NCI-H510A (cell line): ENCODE measurements at regions not wholly inside any gene's neighbourhood (a gene's known extent, or its start where the extent isn't known, plus 50 kb on each side); places are given as distances from the start of the nearest gene placed in this dataset.

ENCODE experiments used
- DNase-seq: peaks from one replicate; lab custom pipeline; 2025; lab: John Stamatoyannopoulos, UW

GRCh38 chr5:133829786-133830185, 138.6 kb downstream of the C5orf15 start:
- no peak for DNase-seq

- DNase-seq: no peak
Observed at GRCh38 chr5:133828722-133829121, 139.7 kb downstream of the C5orf15 start.

GRCh38 chr5:133827830-133828229, 140.6 kb downstream of the C5orf15 start:
- no peak for DNase-seq

- peak; percentile 86 for DNase-seq
Observed at GRCh38 chr5:133827011-133827410, 141.4 kb downstream of the C5orf15 start.

- peak; percentile 66 for DNase-seq
Observed at GRCh38 chr5:133825631-133826289, 142.7 kb downstream of the C5orf15 start.

- no peak for DNase-seq
Observed at GRCh38 chr5:133824661-133825254, 143.7 kb downstream of the C5orf15 start.

GRCh38 chr5:133821889-133822288, 146.5 kb downstream of the C5orf15 start:
- DNase-seq: no peak

GRCh38 chr5:133821311-133821741, 147.1 kb downstream of the C5orf15 start:
- DNase-seq: no peak

- no peak for DNase-seq
Observed at GRCh38 chr5:133820507-133820906, 147.9 kb downstream of the C5orf15 start.

GRCh38 chr5:133819977-133820471, 148.4 kb downstream of the C5orf15 start:
- DNase-seq: no peak

GRCh38 chr5:133818869-133819600, 149.4 kb downstream of the C5orf15 start:
- no peak for DNase-seq

GRCh38 chr5:133818031-133818431, 150.4 kb downstream of the C5orf15 start:
- DNase-seq: no peak

GRCh38 chr5:133817456-133817855, 151.0 kb downstream of the C5orf15 start:
- DNase-seq: no peak

- no peak for DNase-seq
Observed at GRCh38 chr5:133816791-133817190, 151.6 kb downstream of the C5orf15 start.

- DNase-seq: no peak
Observed at GRCh38 chr5:133814152-133814551, 154.3 kb downstream of the C5orf15 start.

- DNase-seq: no peak
Observed at GRCh38 chr5:133811168-133811567, 157.3 kb downstream of the C5orf15 start.

GRCh38 chr5:133809801-133810200, 158.6 kb downstream of the C5orf15 start:
- no peak for DNase-seq

- DNase-seq: no peak
Observed at GRCh38 chr5:133807348-133807747, 161.1 kb downstream of the C5orf15 start.

GRCh38 chr5:133806847-133807246, 161.6 kb downstream of the C5orf15 start:
- peak; percentile 61 for DNase-seq

GRCh38 chr5:133801955-133802751, 166.3 kb downstream of the C5orf15 start:
- no peak for DNase-seq

GRCh38 chr5:133801431-133801830, 167.0 kb downstream of the C5orf15 start:
- no peak for DNase-seq

- DNase-seq: no peak
Observed at GRCh38 chr5:133799571-133800237, 168.7 kb downstream of the C5orf15 start.
